A673 (cell line): ENCODE measurements at regions not wholly inside any gene's neighbourhood (a gene's known extent, or its start where the extent isn't known, plus 50 kb on each side); places are given as distances from the start of the nearest gene placed in this dataset.

Experiments used
- BruUV-seq: library from RNA; stranded (reverse); fragments of 400-500 nt; replicated peaks from 2 replicates; lab custom pipeline; 2021; lab: Mats Ljungman, UMichigan
- CTCF ChIA-PET: fragments of 300-600 bp; sonication (Branson Sonifier 250); formaldehyde crosslinking; loops from one replicate; lab custom pipeline; 2022; ENCODE audit warnings: antibody characterized with exemption; lab: Charles Lee
- POLR2A ChIA-PET: fragments of 300-600 bp; sonication (Branson Sonifier 250); formaldehyde crosslinking; loops from one replicate; lab custom pipeline; 2022; ENCODE audit warnings: antibody characterized with exemption; ENCODE audit not compliant: low non-redundant PET; lab: Charles Lee
- DNase-seq: peaks from one replicate; pipeline ENCODE4 v3.0.0-alpha.2; 2015; ENCODE audit warnings: low spot score
- H3K27ac ChIP-seq: fragments of 200-600 bp; sonication (generic); 2 replicates; pipeline ENCODE4 v1.5.1; 2016; ENCODE audit warnings: mixed run types, low read depth, mild to moderate bottlenecking, mixed read lengths, antibody characterized with exemption, low read length; ENCODE audit not compliant: poor library complexity, severe bottlenecking
- H3K27me3 ChIP-seq: fragments of 200-600 bp; sonication (generic); replicated peaks from 2 replicates; pipeline ENCODE4 v1.6.1; 2017; ENCODE audit warnings: mixed run types, low read depth, mild to moderate bottlenecking, mixed read lengths, antibody characterized with exemption, low read length; ENCODE audit not compliant: insufficient read depth, poor library complexity
- H3K36me3 ChIP-seq: fragments of 200-600 bp; sonication (generic); 2 replicates; pipeline ENCODE4 v1.6.1; 2016; ENCODE audit warnings: mixed run types, mild to moderate bottlenecking, mixed read lengths, antibody characterized with exemption, low read length; ENCODE audit not compliant: insufficient read depth, poor library complexity, severe bottlenecking
- H3K4me1 ChIP-seq: fragments of 200-600 bp; sonication (generic); 2 replicates; pipeline ENCODE4 v1.6.1; 2017; ENCODE audit warnings: mixed run types, mild to moderate bottlenecking, mixed read lengths, antibody characterized with exemption, low read length; ENCODE audit not compliant: insufficient read depth, poor library complexity, severe bottlenecking
- H3K4me3 ChIP-seq: fragments of 200-600 bp; sonication (generic); 2 replicates; pipeline ENCODE4 v1.5.1; 2016; ENCODE audit warnings: low read depth, mixed run types, mild to moderate bottlenecking, mixed read lengths, low read length; ENCODE audit not compliant: poor library complexity, severe bottlenecking
- H3K9me3 ChIP-seq: fragments of 200-600 bp; sonication (generic); 2 replicates; pipeline ENCODE4 v1.6.1; 2016; ENCODE audit warnings: mixed run types, low read depth, mild to moderate bottlenecking, mixed read lengths, antibody characterized with exemption, low read length; ENCODE audit not compliant: poor library complexity, severe bottlenecking
- EZH2 ChIP-seq: fragments of 200-600 bp; sonication (generic); IDR thresholded peaks from 2 replicates; pipeline ENCODE4 v1.6.1; 2017; ENCODE audit warnings: borderline replicate concordance, low read depth, mild to moderate bottlenecking, mixed read lengths, antibody characterized with exemption, low read length; ENCODE audit not compliant: poor library complexity, severe bottlenecking
- intact Hi-C: fragments of 100-400 bp; cut with micrococcal nuclease; formaldehyde crosslinking; loops from one replicate; pipeline ENCODE4 v1.10.0; 2022; ENCODE audit not compliant: unreplicated experiment
- TF ChIP-seq, protein P1 (sequence below): fragments of 300-800, 200-600 bp; sonication (generic); conservative IDR thresholded peaks from 2 replicates; pipeline ENCODE4 v1.5.1; 2017; ENCODE audit warnings: low read depth, mild to moderate bottlenecking, antibody characterized with exemption, low read length, moderate library complexity, mixed read lengths

DNA sequence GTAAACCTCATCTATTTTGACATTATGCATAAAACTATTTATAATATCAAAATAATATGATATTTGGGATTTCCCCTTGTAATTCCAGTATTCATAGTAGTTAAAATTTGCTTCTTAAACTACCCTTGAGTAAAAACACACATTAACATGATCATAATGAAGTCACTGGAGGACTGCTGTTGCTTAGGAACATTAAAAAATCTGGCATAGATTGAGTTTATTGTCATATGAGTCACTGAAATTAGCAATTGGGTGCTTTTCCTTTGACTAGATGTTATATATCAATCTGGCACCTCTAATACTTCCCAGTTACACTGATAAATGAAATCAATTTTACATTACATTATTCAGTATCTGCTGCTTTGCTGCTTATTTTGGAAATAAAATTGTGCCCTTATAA is 57.0 kb upstream of the ZC3H15 start:
- POLR2A ChIA-PET, result no interaction called here
- CTCF ChIA-PET, result no interaction called here
- DNase-seq, result no peak
- Histone ChIP-seq H3K9me3 (no peaks in the 10 kb centered on the region), H3K27me3 (no peaks in the 10 kb centered on the region), H3K36me3 (no peaks in the 10 kb centered on the region), H3K27ac (no peak overlapping the region), H3K4me1 (no peaks in the 10 kb centered on the region), H3K4me3 (no peak overlapping the region)
- BruUV-seq, result no TSS peak
- TF ChIP-seq EZH2, result no peak
- TF ChIP-seq, protein P1, sequence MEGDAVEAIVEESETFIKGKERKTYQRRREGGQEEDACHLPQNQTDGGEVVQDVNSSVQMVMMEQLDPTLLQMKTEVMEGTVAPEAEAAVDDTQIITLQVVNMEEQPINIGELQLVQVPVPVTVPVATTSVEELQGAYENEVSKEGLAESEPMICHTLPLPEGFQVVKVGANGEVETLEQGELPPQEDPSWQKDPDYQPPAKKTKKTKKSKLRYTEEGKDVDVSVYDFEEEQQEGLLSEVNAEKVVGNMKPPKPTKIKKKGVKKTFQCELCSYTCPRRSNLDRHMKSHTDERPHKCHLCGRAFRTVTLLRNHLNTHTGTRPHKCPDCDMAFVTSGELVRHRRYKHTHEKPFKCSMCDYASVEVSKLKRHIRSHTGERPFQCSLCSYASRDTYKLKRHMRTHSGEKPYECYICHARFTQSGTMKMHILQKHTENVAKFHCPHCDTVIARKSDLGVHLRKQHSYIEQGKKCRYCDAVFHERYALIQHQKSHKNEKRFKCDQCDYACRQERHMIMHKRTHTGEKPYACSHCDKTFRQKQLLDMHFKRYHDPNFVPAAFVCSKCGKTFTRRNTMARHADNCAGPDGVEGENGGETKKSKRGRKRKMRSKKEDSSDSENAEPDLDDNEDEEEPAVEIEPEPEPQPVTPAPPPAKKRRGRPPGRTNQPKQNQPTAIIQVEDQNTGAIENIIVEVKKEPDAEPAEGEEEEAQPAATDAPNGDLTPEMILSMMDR, result no peak
- intact Hi-C loops, result no loop called here

DNA sequence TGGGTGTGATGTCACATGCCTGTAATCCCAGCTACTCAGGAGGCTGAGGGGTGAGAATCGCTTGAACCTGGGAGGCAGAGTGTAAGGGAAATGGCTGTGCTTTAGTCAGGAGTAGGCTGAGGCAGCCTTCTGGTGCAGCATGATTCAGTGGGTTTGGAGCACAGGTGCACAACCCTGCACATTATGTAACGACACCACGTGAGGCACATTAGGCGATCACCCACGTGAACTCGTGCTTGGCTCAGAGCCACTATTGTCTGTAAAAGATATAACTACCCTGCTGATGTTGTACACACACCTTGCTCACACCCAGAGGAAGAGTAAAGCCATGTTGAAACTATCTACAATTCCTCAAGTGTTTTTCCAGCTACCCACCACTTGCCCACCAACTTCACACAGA is 54.8 kb upstream of the ZC3H15 start:
- no peaks in the 10 kb centered on the region for H3K9me3 ChIP-seq
- no peak for DNase-seq
- CTCF ChIA-PET, result no interaction called here
- H3K27ac ChIP-seq, result no peak overlapping the region
- no peak overlapping the region for H3K4me3 ChIP-seq
- no peak for TF ChIP-seq EZH2
- TF ChIP-seq, protein P1, result no peak
- intact Hi-C loops, result no loop called here
- no TSS peak for BruUV-seq
- H3K4me1 ChIP-seq, result no peaks in the 10 kb centered on the region
- no peaks in the 10 kb centered on the region for H3K36me3 ChIP-seq
- POLR2A ChIA-PET, result no interaction called here
- no peaks in the 10 kb centered on the region for H3K27me3 ChIP-seq

DNA sequence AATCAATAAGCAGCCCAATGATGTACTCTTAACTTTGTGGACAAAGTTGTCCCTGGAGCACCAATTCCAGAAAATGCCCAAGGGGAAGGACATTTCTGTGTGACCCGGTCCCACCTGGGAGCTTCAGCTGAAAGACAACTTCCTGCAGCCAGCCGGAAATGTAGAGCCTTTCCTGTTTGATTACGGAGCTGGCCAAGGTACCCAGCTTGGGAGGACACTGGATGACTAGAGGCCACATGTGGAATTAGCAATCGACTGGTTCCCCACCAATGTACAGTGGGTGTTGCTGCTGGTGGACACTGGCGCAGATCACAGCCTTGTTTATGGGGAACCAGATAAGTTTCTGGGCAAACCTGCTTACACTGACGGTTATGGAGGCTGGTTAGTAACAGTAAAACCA is 53.0 kb upstream of the ZC3H15 start:
- H3K4me1 ChIP-seq, result no peaks in the 10 kb centered on the region
- no peak for DNase-seq
- no peak overlapping the region for H3K27ac ChIP-seq
- H3K27me3 ChIP-seq, result no peaks in the 10 kb centered on the region
- no peaks in the 10 kb centered on the region for H3K9me3 ChIP-seq
- POLR2A ChIA-PET, result no interaction called here
- H3K4me3 ChIP-seq, result no peak overlapping the region
- BruUV-seq, result no TSS peak
- CTCF ChIA-PET, result no interaction called here
- intact Hi-C loops, result no loop called here
- TF ChIP-seq, protein P1, result no peak
- TF ChIP-seq EZH2, result no peak
- H3K36me3 ChIP-seq, result no peaks in the 10 kb centered on the region
